MCF 10A (cell line): ENCODE measurements at regions not wholly inside any gene's neighbourhood (a gene's known extent, or its start where the extent isn't known, plus 50 kb on each side); places are given as distances from the start of the nearest gene placed in this dataset.

ENCODE experiments used
- BruUV-seq: library from RNA; stranded (reverse); fragments of 400-500 nt; replicated peaks from 2 replicates; lab custom pipeline; 2021; lab: Mats Ljungman, UMichigan
- CTCF ChIA-PET: fragments of 300-600 bp; sonication (Branson Sonifier 250); formaldehyde crosslinking; extraction: SDS; loops from one replicate; lab custom pipeline; 2021; ENCODE audit warnings: antibody characterized with exemption, inconsistent platforms; lab: Yijun Ruan, JAX
- POLR2A ChIA-PET: fragments of 300-600, 350-650 bp; sonication (Branson Sonifier 250); formaldehyde crosslinking; extraction: SDS; loops from one replicate; lab custom pipeline; 2020; ENCODE audit warnings: antibody characterized with exemption, inconsistent platforms; lab: Yijun Ruan, JAX
- DNase-seq: peaks from one replicate; pipeline ENCODE4 v3.0.0-alpha.2; 2018; ENCODE audit not compliant: unreplicated experiment
- H3K27ac Mint-ChIP-seq: one replicate; pipeline ENCODE4 v1.8.0; 2022; ENCODE audit warnings: mild to moderate bottlenecking, low read depth, mixed read lengths; ENCODE audit not compliant: unreplicated experiment
- H3K27me3 Mint-ChIP-seq: one replicate; pipeline ENCODE4 v1.8.0; 2022; ENCODE audit warnings: mixed read lengths; ENCODE audit not compliant: insufficient read depth, unreplicated experiment
- H3K36me3 Mint-ChIP-seq: one replicate; pipeline ENCODE4 v1.8.0; 2022; ENCODE audit warnings: mild to moderate bottlenecking, moderate library complexity, mixed read lengths; ENCODE audit not compliant: insufficient read depth, unreplicated experiment
- H3K4me1 Mint-ChIP-seq: one replicate; pipeline ENCODE4 v1.8.0; 2022; ENCODE audit warnings: mixed read lengths; ENCODE audit not compliant: insufficient read depth, unreplicated experiment
- H3K4me3 Mint-ChIP-seq: one replicate; pipeline ENCODE4 v1.8.0; 2022; ENCODE audit warnings: mild to moderate bottlenecking, moderate library complexity, mixed read lengths; ENCODE audit not compliant: unreplicated experiment
- H3K9me3 Mint-ChIP-seq: one replicate; pipeline ENCODE4 v1.8.0; 2022; ENCODE audit warnings: mixed read lengths; ENCODE audit not compliant: unreplicated experiment
- intact Hi-C: fragments of 100-400 bp; cut with micrococcal nuclease; formaldehyde crosslinking; loops from 2 replicates; pipeline ENCODE4 v1.14.1; 2022
- TF ChIP-seq, protein P1 (sequence below): fragments of 200-600 bp; IDR thresholded peaks from one replicate; pipeline ENCODE4 v1.8.0; 2022; ENCODE audit warnings: antibody characterized with exemption, mild to moderate bottlenecking; ENCODE audit not compliant: unreplicated experiment

DNA sequence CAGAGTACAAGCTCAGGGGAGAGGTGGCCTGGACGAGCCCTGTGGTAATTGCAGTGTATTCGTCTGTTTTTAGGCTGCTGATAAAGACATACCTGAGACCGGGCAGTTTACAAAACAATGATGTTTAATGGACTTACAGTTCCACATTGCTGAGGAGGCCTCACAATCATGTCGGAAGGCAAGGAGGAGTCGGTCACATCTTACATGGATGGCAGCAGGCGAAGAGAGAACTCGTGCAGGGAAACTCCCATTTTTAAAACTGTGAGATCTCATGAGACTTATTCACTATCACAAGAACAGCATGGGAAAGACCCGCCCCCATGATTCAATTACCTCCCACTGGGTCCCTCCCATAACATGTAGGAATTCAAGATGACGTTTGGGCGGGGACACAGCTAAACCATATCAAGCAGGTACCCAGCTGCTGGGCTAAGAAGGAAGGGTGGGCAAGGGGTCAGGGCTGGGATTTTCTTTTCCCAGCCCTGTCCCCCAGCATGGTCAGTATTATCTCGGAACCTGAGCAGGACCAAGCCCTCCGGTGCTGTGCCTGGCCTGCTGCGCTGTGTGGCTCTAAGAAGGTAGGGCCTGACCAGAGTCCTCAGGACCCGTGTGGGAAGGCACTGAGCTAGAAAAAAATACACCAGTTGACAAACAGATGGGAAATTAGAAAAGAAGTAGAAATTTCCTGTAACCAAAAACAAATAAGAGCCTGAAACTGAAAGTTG, 78.6 kb upstream of the SH3BP4 start:
- TF ChIP-seq, protein P1, sequence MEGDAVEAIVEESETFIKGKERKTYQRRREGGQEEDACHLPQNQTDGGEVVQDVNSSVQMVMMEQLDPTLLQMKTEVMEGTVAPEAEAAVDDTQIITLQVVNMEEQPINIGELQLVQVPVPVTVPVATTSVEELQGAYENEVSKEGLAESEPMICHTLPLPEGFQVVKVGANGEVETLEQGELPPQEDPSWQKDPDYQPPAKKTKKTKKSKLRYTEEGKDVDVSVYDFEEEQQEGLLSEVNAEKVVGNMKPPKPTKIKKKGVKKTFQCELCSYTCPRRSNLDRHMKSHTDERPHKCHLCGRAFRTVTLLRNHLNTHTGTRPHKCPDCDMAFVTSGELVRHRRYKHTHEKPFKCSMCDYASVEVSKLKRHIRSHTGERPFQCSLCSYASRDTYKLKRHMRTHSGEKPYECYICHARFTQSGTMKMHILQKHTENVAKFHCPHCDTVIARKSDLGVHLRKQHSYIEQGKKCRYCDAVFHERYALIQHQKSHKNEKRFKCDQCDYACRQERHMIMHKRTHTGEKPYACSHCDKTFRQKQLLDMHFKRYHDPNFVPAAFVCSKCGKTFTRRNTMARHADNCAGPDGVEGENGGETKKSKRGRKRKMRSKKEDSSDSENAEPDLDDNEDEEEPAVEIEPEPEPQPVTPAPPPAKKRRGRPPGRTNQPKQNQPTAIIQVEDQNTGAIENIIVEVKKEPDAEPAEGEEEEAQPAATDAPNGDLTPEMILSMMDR = no peak
- intact Hi-C loops = no loop called here
- Mint-ChIP-seq H3K9me3 (peaks cover 8% of the 10 kb centered on the region), H3K4me3 (no peak overlapping the region), H3K4me1 (no peaks in the 10 kb centered on the region), H3K27ac (no peak overlapping the region), H3K27me3 (no peaks in the 10 kb centered on the region), H3K36me3 (peaks cover 6% of the 10 kb centered on the region)
- ChIA-PET POLR2A (no interaction called here), CTCF (no interaction called here)
- BruUV-seq = no TSS peak
- no peak for DNase-seq

GRCh38 chr2:234869969-234870368, 81.8 kb upstream of the SH3BP4 start:
- H3K4me3 Mint-ChIP-seq = no peak overlapping the region
- no peak for DNase-seq
- H3K9me3 Mint-ChIP-seq = no peaks in the 10 kb centered on the region
- H3K36me3 Mint-ChIP-seq = peaks cover 6% of the 10 kb centered on the region
- intact Hi-C loops = no loop called here
- H3K27me3 Mint-ChIP-seq = no peaks in the 10 kb centered on the region
- no peak overlapping the region for H3K27ac Mint-ChIP-seq
- ChIA-PET CTCF (no interaction called here), POLR2A (no interaction called here)
- no TSS peak for BruUV-seq
- H3K4me1 Mint-ChIP-seq = no peaks in the 10 kb centered on the region
- TF ChIP-seq, protein P1 = no peak

- intact Hi-C loops = no loop called here
- ChIA-PET CTCF (no interaction called here), POLR2A (no interaction called here)
- peaks cover 6% of the 10 kb centered on the region for H3K36me3 Mint-ChIP-seq
- no TSS peak for BruUV-seq
- no peak overlapping the region for H3K4me3 Mint-ChIP-seq
- no peaks in the 10 kb centered on the region for H3K9me3 Mint-ChIP-seq
- H3K27ac Mint-ChIP-seq = no peak overlapping the region
- H3K27me3 Mint-ChIP-seq = no peaks in the 10 kb centered on the region
- TF ChIP-seq, protein P1 = no peak
- DNase-seq = no peak
- H3K4me1 Mint-ChIP-seq = no peaks in the 10 kb centered on the region
Measured at GRCh38 chr2:234869164-234869563, 82.7 kb upstream of the SH3BP4 start.

- TF ChIP-seq, protein P1 = no peak
- POLR2A ChIA-PET = no interaction called here
- intact Hi-C loops = no loop called here
- peaks cover 4% of the 10 kb centered on the region for H3K36me3 Mint-ChIP-seq
- peaks cover 8% of the 10 kb centered on the region for H3K4me1 Mint-ChIP-seq
- no peak overlapping the region for H3K27ac Mint-ChIP-seq
- H3K9me3 Mint-ChIP-seq = no peaks in the 10 kb centered on the region
- DNase-seq = no peak
- H3K27me3 Mint-ChIP-seq = no peaks in the 10 kb centered on the region
- no peak overlapping the region for H3K4me3 Mint-ChIP-seq
- no TSS peak for BruUV-seq
- CTCF ChIA-PET = interaction anchor here (0.5 kb wide), 1 partner anchor 821 kb away, joined by 3 read pairs; no protein-coding TSS in a partner anchor
Measured at GRCh38 chr2:234867882-234868285, 83.9 kb upstream of the SH3BP4 start.
